ENCODE measurements at regions not wholly inside any gene's neighbourhood (a gene's known extent, or its start where the extent isn't known, plus 50 kb on each side); places are given as distances from the start of the nearest gene placed in this dataset.

DNA sequence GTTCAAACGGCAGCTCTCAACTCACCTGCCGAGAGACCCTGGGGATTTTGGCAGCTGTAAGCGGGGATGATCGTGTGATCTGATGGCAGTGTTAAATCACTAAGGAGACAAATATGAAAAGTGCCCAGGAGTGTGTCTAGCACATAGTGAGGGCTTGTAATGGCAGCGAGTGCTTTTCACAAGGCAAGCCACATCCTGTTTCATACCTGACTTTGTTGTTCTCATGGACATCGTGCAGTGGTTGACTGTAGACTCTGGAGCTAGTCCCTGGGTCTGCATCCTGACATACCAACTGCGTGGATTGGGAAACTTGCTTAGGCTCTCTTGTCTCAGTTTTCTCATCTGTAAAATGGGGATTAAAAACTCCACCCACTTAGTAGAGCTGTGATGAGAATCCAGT, 148.5 kb downstream of the VRK1 start:
- Histone ChIP-seq H3K27ac (ENCODE audit: insufficient read depth, low read depth, low read length) (no peak overlapping the region), H3K27me3 (ENCODE audit: control insufficient read depth in 2 of 2, insufficient read depth in 2 of 2, low read length in 2 of 2) (no peaks in the 10 kb centered on the region), H3K9me3 (replicated peaks; ENCODE audit: control insufficient read depth, insufficient read depth, low read length) (peaks cover 6% of the 10 kb centered on the region), H4K20me1 (replicated peaks; ENCODE audit: control insufficient read depth, extremely low read depth, insufficient read depth, low read length) (no peaks in the 10 kb centered on the region), H3K36me3 (ENCODE audit: control insufficient read depth in 2 of 2, extremely low read depth in 1 of 2, insufficient read depth in 2 of 2, low read length in 2 of 2) (no peaks in the 10 kb centered on the region), H3K9ac (replicated peaks; ENCODE audit: extremely low read depth, insufficient read depth, low read length) (no peak overlapping the region), H2AFZ (ENCODE audit: low read depth, low read length) (no peak overlapping the region), H3K4me2 (ENCODE audit: insufficient read depth, low read length) (no peak overlapping the region), H3K4me3 (replicated peaks in 1 of 3; ENCODE audit: insufficient read depth in 1 of 3, low read depth in 1 of 3, low read length in 3 of 3) (no peak overlapping the region), H3K4me1 (ENCODE audit: control insufficient read depth, extremely low read depth, insufficient read depth, low read length) (no peaks in the 10 kb centered on the region), H3K9me1 (replicated peaks; ENCODE audit: control insufficient read depth, extremely low read depth, insufficient read depth, low read length) (no peaks in the 10 kb centered on the region), H3K79me2 (ENCODE audit: control insufficient read depth, insufficient read depth, low read length) (no peaks in the 10 kb centered on the region)
- FAIRE-seq (no peak), DNase-seq (ENCODE audit: low read depth, low spot score) (no peak)
- ChIA-PET CTCF (no interaction called here), POLR2A (no interaction called here)
- dilution Hi-C loops (cut with MboI; ENCODE audit: extremely low pct_ligation_motif_present, low sequenced_read_pairs) (no loop called here), intact Hi-C loops (cut with micrococcal nuclease) (loop anchor here (1.0 kb wide), 1 partner anchor 26 kb away; no protein-coding TSS in a partner anchor)
- BruUV-seq (replicated peaks) = no TSS peak
- TF ChIP-seq EZH2 (IDR thresholded peaks at IDR 0.05; ENCODE audit: borderline replicate concordance, low read depth, low read length, severe bottlenecking) (no peak), POLR2AphosphoS5 (IDR thresholded peaks at IDR 0.05; ENCODE audit: insufficient read depth, low read depth, low read length) (no peak), FOS (IDR thresholded peaks at IDR 0.05; ENCODE audit: borderline replicate concordance, insufficient read depth, low read length) (no peak), MYC (IDR thresholded peaks at IDR 0.05; ENCODE audit: low read depth, low read length) (no peak)
- TF ChIP-seq, protein P1, sequence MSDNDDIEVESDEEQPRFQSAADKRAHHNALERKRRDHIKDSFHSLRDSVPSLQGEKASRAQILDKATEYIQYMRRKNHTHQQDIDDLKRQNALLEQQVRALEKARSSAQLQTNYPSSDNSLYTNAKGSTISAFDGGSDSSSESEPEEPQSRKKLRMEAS (IDR thresholded peaks at IDR 0.05; ENCODE audit: insufficient read depth, insufficient read length) = no peak

DNA sequence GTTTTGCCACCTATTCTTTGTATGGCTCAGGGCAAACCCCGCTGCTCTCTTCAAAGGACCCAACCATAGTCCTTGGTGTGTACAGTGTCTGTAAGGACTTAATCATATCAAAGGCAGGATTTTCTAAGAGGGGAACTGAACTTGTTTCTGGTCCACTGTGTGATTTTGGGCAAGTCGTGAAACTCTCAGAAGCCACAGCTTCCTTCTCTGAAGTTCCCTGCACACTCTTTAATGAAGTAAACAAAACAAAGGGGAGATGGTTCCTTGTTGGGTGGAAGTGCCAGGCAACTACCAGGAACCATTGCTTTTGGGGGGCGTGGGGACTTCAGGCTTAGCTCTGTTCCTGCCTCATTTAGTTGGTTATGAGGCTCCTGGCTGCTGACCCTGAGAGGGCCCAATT, 152.4 kb downstream of the VRK1 start:
- TF ChIP-seq POLR2A (IDR thresholded peaks at IDR 0.05; ENCODE audit: low read depth, low read length) (no peak), JUN (IDR thresholded peaks at IDR 0.05; ENCODE audit: borderline replicate concordance, insufficient read depth, insufficient read length, low read depth) (no peak), POLR2AphosphoS5 (IDR thresholded peaks at IDR 0.05; ENCODE audit: insufficient read depth, low read depth, low read length) (no peak), EZH2 (IDR thresholded peaks at IDR 0.05; ENCODE audit: borderline replicate concordance, low read depth, low read length, severe bottlenecking) (no peak), MYC (IDR thresholded peaks at IDR 0.05; ENCODE audit: low read depth, low read length) (no peak), GATA2 (IDR thresholded peaks at IDR 0.05; ENCODE audit: insufficient read depth, insufficient read length, low read depth, low read length) (no peak), FOS (IDR thresholded peaks at IDR 0.05; ENCODE audit: borderline replicate concordance, insufficient read depth, low read length) (no peak)
- TF ChIP-seq, protein P2, sequence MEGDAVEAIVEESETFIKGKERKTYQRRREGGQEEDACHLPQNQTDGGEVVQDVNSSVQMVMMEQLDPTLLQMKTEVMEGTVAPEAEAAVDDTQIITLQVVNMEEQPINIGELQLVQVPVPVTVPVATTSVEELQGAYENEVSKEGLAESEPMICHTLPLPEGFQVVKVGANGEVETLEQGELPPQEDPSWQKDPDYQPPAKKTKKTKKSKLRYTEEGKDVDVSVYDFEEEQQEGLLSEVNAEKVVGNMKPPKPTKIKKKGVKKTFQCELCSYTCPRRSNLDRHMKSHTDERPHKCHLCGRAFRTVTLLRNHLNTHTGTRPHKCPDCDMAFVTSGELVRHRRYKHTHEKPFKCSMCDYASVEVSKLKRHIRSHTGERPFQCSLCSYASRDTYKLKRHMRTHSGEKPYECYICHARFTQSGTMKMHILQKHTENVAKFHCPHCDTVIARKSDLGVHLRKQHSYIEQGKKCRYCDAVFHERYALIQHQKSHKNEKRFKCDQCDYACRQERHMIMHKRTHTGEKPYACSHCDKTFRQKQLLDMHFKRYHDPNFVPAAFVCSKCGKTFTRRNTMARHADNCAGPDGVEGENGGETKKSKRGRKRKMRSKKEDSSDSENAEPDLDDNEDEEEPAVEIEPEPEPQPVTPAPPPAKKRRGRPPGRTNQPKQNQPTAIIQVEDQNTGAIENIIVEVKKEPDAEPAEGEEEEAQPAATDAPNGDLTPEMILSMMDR (IDR thresholded peaks at IDR 0.05; ENCODE audit: extremely low read depth in 1 of 2, insufficient read depth in 1 of 2, low read depth in 1 of 2, low read length in 2 of 2) = no peak
- TF ChIP-seq, protein P1 (IDR thresholded peaks at IDR 0.05; ENCODE audit: insufficient read depth, insufficient read length) = no peak
- Histone ChIP-seq H3K4me2 (ENCODE audit: insufficient read depth, low read length) (no peak overlapping the region), H3K9me1 (replicated peaks; ENCODE audit: control insufficient read depth, extremely low read depth, insufficient read depth, low read length) (no peaks in the 10 kb centered on the region), H3K4me1 (ENCODE audit: control insufficient read depth, extremely low read depth, insufficient read depth, low read length) (no peaks in the 10 kb centered on the region), H3K9ac (replicated peaks; ENCODE audit: extremely low read depth, insufficient read depth, low read length) (no peak overlapping the region), H3K27ac (ENCODE audit: insufficient read depth, low read depth, low read length) (no peak overlapping the region), H3K9me3 (replicated peaks; ENCODE audit: control insufficient read depth, insufficient read depth, low read length) (no peaks in the 10 kb centered on the region), H2AFZ (ENCODE audit: low read depth, low read length) (no peak overlapping the region), H3K79me2 (ENCODE audit: control insufficient read depth, insufficient read depth, low read length) (no peaks in the 10 kb centered on the region), H3K36me3 (ENCODE audit: control insufficient read depth in 2 of 2, extremely low read depth in 1 of 2, insufficient read depth in 2 of 2, low read length in 2 of 2) (no peaks in the 10 kb centered on the region), H3K27me3 (ENCODE audit: control insufficient read depth in 2 of 2, insufficient read depth in 2 of 2, low read length in 2 of 2) (no peaks in the 10 kb centered on the region), H3K4me3 (replicated peaks in 1 of 3; ENCODE audit: insufficient read depth in 1 of 3, low read depth in 1 of 3, low read length in 3 of 3) (no peak overlapping the region), H4K20me1 (replicated peaks; ENCODE audit: control insufficient read depth, extremely low read depth, insufficient read depth, low read length) (no peaks in the 10 kb centered on the region)
- intact Hi-C loops (cut with micrococcal nuclease) = no loop called here
- FAIRE-seq = no peak
- DNase-seq (ENCODE audit: low read depth, low spot score) = no peak
- no TSS peak for BruUV-seq (replicated peaks)
- dilution Hi-C loops (cut with MboI; ENCODE audit: extremely low pct_ligation_motif_present, low sequenced_read_pairs) = no loop called here
- CTCF ChIA-PET = no interaction called here
- POLR2A ChIA-PET = no interaction called here
